ENCODE measurements at regions not wholly inside any gene's neighbourhood (a gene's known extent, or its start where the extent isn't known, plus 50 kb on each side); places are given as distances from the start of the nearest gene placed in this dataset.

DNA sequence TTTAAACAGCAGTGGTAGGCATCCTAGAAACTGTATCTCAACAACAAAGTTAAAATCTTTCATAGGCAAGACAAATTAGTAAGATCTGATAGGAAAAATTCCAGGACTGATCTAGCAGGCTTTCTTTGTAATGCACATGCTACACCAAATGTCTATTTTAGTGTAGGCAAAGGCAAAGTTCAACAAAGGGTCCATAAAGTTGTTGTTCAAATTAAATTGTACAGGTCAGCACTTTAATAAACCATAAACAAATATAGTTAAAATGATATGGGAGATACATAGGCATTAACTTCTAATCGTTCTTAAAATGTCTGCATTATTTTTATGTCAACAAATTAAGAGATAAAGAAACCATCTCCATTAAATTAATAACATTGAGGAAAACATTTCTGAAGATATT, 413.0 kb downstream of the TUSC7 start:
- TF ChIP-seq GATA1 (IDR thresholded peaks at IDR 0.05; ENCODE audit: low read depth, low read length): no peak
- TF ChIP-seq POLR2A (IDR thresholded peaks at IDR 0.05; ENCODE audit: low read length): no peak
